GM18499 (cell line): ENCODE measurements at regions not wholly inside any gene's neighbourhood (a gene's known extent, or its start where the extent isn't known, plus 50 kb on each side); places are given as distances from the start of the nearest gene placed in this dataset.

Experiments
- ATAC-seq: cut with Tn5 transposase; IDR thresholded peaks from one replicate; pipeline ENCODE4 v1.9.1; 2021; ENCODE audit warnings: moderate number of reproducible peaks; ENCODE audit not compliant: insufficient read depth, unreplicated experiment

DNA sequence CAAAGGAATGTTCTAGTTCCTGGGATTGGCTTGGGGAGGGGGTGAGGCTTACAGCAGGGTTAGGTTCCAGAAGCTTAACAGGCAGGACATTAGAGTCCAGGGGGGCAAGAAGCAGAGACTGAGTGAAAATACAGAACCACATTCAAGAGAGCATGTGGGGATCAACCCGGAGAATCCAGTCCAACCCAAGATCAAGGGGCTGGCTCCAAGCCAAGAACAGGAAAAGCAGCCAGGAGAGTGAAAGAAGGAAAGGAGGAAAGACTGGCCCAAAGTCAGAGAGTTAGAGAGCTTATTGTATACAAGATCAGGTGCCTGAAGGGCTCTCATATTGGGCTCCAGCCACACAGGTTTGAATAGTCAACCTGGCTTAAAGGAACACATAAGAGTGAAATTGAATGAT, 190.3 kb upstream of the CDKN3 start:
- no peak for ATAC-seq

DNA sequence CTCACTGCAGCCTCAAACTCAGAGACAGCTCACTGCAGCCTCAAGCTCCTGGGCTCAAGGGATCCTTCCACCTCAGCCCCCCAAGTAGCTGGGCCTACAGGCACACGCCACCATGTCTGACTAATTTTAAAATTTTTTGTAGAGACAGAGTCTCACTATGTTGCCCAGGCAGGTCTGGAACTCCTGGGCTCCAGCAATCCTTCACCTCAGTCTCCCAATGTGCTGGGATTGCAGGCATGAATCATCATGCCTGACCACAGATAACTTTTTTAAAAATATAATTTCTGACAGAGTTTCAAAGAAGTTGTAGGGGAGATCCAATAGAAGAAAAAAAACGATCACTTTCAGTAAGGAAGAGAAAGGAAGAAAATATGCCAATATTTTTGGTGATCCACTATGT, 189.7 kb upstream of the CDKN3 start:
- no peak for ATAC-seq

DNA sequence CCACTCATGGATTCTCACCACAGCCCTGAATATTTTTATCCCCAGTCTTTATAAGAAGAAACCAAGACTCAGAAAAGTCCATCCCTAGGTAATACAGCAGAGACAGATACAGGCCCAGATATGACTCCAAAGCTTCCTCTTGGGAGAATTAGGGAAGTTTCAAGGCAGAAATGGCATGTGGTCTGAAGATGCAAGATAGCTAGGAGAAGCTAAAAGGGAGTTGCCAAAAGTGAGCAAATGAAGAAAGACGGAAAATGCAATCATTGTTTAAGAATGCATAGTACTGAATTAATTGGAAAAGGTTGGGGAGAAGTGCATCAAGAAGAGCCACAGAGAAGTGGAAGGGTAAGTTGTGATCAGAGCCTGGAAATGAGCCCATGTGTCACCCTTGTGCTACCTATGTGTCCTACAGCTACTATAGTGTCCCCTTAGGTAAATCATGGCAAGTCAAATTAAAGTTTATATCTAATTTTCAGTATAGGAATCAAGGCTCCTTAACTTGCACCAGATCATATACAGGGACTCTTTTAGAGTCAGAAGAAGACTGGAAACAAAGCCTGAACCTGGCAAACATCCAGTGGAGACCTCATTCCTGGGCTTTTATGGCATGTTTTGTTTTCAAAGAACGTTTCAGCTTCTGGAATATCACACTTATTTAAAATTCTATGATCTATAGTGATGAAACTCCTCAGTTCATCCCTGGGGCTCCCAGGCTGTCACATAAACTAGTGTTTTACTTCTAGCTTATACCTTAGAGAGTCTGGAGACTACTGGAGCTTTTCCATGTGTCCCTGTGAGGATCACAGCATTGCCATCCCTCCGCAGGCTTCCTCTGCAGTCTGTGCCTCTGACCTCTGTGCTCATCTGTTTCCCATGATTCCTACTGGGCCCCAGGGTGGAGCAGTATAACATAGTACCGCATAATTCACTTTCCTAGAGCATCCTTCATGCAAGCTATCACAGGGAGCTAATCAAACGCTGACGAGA, 189.0 kb upstream of the CDKN3 start:
- ATAC-seq: no peak

DNA sequence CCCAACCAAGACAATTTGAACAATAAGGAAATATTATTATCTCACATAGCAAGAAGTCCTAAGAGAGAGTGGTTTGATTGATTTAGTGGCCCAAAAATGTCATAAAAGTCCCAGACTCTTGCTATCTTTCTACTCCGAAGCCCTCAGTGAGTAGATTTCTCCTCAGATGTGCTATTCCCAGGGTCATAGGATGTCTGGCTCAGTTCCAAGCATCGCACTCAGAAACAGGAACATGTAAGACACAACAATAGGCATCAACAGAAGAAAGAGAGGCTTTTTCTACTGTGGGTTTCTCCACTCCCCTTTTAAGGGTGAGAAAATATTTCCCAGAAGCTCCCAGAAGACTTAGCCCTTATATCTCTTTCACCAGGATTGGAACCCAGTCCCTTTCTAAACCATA, 188.1 kb upstream of the CDKN3 start:
- no peak for ATAC-seq

DNA sequence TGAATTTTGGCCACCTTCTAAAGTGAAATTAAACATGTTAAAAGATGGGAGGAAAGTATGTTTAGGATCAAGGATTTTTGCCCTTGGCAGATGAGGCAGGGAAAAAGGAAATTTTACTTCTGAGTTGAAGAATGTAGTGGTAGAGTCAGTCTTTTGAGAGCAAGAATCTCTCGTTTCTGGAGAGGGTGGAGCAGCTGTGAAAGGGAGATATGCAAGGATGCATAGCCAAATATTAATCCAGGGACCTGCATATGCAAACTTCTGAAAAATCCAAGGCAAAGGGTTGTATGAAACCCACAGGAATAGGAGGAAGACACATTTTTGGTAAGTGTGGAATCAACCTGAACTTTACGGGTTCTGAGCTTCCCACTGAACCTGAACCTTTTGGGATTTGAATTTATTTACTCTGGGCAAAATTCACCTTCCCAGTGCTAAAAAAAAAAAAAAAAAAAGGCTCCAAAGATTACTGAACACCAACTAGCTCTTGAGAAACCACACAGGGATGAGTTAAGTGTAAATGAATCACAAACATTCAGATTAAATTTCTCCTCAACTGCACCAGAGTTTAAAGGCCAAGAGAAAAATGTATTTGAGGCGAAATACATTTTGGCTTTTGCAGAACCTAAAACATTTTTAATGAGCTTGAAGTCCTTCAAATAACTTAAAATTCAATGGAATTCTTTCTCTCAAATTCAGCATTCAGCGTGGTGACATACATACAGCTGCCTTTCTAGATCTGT, 187.1 kb upstream of the CDKN3 start:
- ATAC-seq: no peak

DNA sequence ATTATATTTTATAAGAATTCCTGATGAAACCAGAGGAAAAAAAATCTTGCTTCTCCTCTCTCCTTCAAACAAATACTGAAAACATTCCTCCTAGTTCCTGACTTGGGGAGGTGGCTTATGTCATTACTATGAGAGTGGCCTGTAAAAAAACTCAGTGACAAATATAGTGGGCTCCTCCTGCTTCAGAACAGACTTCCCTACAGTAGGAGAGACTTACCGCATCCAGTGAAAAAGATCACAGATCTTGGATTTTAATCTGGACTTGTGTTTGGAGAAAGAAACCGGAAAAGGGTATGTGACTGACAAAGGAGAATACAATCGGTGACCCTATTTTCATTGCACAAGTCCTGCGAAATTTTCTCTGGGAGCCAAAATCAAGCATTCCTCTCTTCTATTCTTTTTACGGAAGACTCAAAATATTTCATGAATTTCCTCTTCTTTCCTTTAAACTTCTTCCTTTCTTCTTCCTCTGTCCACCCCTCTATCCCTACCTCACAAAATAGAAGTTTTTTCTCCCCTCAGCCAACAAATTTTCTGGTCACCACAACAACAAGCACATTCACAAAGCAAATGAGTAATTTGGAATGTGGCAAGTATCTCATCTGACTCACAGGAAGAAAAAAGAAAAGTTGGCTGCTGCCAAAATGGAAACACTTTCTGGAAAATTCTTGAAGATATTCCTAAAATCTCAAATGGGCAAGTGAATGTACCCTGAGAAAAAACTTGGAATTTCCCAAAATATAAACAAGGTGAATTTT, 185.1 kb upstream of the CDKN3 start:
- no peak for ATAC-seq

DNA sequence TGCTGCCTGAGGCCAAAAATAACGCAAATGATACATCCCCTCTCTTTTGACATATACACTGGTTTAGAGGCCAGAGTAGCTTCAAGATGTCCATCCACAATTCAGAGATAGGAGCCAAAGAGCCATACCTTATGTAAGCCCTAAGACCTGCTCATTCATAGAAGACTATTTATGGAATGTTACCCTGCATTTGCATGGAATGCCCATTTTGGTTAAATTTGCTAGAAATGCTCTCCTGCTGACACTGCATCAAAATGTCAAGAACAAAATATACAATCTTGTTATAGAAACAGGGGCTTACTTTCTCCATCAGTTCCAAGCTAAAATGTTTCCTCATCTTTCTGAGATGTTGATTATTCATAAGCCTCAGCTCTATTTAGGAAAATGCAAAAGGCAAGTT, 183.3 kb upstream of the CDKN3 start:
- no peak for ATAC-seq

DNA sequence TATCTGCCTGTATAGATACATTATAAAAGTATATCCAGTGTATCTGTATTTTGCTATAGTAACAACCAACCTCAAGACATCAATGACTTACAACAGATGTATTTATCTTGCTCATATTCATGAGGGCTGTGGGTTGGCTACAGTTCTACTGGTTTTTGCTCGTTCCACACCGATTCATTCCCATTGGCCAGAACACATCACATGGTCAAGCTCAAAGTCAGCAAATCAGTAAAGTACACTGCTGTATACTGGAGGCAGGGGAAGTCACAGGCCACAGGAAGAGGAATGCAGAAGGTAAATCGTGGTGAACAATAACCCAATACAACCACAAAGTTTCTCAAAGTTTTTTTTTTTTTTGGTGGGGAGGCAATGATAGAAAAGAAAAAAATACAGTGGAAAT, 180.0 kb upstream of the CDKN3 start:
- no peak for ATAC-seq

DNA sequence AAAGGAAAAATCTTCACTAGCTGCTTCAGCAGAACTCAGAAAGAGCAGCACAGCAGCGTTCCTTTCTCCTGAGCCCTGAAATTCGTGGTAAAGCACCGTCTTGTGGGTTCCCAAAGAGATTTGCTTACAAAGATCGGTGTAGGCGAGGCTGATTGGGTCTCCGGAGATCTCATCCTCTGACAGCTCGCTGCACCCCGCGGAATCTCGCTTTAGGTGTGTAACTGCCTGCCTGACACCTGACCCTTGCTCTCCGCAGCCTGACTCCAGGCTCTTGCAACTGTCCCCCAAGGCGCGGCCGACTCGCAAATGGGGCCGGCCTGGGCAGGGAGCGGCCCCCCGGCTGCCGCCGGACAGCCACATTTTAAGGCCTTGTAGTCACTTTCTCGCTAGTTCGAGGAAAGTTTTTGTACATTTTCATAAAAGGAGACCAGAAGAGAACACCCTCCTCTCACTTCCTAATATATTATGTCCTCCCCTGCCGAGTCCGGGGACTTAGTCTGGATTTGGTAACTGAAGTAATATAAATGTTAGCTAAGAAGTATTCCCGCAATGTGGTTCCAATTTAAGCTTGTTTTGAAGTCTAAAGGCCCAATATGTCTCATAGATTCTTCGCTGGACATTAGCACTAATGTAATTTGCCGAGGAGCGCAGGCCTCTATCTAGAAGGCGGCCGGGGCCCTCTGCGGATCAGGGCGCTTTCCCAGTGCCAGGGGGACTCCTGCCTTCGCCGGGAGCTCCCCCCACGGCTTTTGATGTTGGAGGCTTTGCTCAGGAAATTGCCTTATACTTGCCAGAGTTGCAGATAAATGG, 177.3 kb upstream of the CDKN3 start:
- no peak for ATAC-seq

DNA sequence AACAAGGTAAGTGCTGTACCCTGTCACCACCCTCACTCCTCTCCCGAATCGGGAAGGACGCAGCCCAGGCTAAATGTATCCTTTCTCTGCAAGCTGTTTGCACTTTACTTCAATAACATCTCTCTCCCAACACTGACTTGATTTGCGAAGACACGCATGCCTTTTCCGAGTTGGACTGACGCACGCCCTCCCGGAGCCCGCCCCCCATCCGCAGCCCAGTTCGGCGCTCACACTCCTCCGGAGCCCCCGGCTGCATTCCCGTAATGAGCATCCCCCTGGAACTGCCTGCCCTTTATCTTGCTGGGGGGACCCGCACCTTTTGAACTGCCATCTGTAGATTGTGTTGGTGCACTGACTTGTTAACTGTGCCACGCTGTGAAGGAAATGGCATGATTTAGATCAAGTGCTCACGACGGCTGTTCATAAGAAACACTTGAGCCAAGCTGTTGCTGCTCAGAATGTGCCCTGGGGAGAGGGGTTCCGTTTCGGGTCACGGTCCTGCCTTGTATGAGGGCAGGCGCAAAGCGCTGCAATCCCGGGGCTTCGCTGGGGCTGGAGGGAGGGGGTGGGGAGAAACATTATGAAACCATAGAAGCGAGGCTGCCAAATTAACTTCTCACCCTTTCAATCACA, 176.6 kb upstream of the CDKN3 start:
- ATAC-seq: no peak

DNA sequence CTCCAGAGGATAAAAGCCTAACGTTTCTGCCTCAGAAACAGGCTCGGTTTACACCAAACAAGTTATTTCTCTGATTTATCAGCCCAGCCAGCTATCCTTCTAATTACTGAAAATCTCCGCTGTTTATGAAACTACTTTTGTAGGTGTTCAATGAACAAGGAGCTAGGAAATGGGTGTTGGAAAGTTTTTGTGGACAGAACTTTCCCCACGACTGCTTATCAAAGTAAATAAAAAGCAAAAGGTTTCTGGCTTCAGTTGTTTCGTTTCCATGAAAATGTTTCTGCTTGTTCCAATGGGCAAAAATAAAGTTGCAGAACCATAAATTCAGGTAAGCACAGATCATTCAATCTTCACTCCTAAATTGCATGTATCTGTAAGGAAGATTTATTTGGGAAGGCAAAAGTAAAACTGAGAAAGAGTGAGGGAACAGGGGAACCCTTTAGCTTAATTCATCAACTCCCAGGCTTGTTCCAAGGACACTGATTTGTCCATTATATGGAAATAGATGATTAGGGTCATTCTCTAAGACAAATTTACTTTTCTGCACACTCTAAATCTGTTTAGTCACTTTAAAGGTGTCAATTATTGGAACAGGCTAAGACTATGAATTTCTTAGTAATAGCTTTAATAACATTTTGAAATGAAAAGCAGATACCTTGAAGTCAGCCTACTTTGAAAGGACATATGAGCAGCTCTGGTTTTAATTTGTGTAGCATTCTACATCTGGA, 175.9 kb upstream of the CDKN3 start:
- ATAC-seq: no peak

DNA sequence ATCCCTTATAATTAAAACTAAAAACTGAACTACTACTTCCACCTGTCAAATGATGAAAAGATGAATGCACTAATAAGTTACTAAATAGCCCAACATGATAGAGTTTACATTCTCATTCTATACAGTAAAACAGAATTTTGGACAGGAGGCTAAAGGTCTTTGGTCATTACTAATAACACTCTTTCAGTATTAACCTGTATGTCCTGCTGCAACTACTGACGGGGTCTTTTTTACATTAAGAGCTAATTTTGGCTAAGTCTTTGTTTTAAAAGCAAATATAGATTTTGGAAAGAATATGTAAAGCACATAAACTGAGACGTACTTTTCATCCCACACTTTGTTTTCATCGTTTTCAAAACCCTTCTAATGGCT, 175.4 kb upstream of the CDKN3 start:
- no peak for ATAC-seq

DNA sequence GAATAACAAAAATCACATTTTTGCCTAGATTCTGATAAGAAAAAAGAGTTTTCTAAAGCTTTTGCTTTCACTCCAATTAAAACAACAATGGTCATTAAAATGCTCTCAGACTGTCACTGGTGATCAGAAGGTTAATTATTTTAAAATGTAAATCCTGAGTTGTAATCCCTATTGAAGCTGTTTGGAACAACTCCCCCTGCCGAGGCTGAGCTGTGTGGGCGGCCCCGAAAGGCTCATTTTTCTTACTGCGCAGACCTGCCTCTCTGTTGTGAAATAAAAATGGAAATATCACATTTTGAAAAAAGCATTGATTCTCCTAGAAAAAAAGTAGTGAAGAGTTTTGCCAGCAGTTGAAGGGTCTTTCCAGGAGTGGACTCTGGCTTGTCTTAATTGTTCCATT, 174.8 kb upstream of the CDKN3 start:
- ATAC-seq: no peak

DNA sequence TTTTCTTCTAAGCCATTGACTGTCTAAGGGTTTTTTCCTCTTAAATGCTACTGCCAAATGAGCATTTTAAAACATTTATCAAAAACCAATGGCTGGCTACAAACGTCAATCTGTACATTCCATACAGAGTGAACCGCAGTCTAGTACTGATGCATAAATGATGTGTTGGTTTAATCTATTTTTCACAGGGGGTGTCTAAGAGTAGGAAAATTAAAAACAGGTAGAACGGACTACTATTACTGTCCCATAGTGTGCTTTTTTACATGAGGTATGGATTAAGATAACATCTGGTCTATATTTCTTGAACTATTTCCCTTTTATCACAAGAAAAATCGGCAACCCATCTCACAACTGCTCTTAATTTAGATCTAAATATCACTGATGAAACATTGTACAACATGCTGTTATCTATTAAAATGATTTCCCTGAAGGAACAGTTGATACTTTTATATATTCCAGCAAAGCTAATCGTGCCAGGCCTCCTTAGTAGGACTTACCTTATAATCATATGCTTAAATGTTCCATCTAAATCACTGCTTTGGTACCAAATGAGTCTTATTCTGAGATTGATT, 172.9 kb upstream of the CDKN3 start:
- ATAC-seq: no peak

DNA sequence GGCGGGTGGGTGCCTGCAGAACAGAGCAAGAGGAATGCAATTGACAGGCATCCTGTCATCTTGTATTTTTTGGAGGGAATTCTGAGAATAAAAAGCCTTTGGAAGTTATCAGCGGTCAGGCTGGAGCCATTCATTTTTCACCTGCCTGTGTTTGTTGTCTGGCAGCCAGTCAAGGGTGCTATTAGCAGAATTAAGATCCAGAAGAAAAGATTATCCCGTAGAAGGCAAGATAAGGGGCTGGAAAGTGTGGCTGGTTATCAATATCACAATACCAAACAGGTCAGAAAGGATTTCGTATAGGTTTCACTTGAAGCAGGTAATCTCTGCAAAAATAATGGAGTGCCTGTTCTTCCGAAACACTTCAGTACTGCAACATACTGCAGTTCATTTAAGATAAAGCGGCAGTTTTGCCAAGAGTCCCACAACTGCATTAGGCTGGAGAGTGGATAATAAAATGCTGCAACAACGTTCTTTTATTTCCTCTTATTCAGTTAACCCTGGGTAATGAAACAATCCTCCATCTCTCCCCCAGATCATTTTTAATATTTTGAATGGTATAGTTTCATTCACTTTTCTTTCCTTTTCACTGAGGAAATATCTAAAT, 171.2 kb upstream of the CDKN3 start:
- ATAC-seq: no peak

DNA sequence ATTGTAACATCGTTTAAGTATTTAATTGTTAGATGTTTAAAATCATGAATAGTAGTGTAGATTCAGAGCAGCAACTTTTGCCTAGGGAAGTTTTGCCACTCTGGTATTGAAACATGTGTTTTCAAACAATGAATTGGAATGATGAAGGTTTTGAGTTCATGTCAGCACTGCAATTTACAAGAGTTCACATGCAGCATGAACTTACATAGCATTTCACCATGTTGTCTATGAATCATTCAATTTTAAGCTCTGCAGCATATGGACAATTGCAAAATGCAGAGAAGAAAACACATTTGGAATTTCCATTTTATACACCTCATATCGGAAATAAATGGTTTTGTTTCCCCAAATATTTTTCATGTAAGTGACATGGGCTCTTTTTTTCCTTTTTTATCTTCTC, 170.7 kb upstream of the CDKN3 start:
- ATAC-seq: no peak

DNA sequence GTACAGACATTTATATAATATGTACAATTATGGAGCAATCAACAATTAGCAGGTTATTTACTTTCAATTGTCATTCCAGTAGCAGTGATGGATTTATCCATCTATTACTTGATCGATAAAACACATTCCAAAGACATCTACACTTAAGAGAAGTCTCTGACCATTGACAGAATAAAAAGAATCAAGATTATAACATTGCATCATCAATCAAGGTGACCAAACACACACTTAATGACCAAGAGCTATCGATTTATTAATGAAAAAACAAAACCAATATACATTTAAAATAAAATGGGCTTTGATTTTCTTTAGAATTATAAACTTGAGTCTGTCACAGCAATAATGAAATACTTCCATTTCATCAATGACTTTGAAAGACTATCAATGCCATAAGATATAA, 170.2 kb upstream of the CDKN3 start:
- ATAC-seq: no peak

DNA sequence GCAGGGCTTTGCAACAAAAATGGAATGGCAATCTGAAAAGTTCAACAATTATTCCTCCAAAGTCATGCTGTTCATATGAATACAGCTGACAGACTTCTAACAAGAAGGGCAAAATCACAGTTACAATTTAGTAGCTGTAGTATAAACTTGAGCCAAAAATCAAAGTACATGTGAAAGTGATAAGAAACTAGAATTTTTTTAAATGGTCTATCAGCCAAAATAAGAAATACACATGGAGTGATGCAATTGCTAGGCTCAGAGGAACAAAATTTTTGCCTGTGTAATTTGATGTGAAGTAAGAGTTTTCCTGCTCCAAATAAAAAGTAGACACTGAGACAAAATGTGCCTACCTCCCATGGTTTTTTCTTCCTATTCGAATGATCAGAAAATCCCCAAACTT, 167.7 kb upstream of the CDKN3 start:
- no peak for ATAC-seq
